Brain pericyte (primary cell): ENCODE measurements at regions not wholly inside any gene's neighbourhood (a gene's known extent, or its start where the extent isn't known, plus 50 kb on each side); places are given as distances from the start of the nearest gene placed in this dataset.

ENCODE experiments used
- DNase-seq: peaks from one replicate; pipeline ENCODE4 v3.0.0-alpha.2; 2012; ENCODE audit warnings: low read depth, low spot score

DNA sequence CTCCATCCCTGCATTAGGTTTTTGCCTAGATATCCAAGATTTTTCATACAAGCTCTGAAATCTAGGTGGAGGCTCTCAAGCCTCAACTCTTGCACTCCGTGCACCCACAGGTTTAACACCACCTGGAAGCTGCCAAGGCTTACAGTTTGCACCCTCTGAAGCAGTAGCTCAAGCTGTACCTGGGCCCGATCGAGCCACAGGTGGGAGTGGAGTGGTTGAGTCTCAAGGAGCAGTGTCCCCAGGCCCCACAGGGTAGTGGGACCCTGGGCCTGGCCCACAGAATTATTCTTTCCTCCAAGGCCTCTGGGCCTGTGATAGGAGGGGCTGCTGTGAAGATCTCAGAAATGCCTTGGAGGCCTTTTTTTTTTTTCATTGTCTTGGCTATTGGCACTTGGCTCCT, 973.5 kb upstream of the MAP3K7 start:
- no peak for DNase-seq

DNA sequence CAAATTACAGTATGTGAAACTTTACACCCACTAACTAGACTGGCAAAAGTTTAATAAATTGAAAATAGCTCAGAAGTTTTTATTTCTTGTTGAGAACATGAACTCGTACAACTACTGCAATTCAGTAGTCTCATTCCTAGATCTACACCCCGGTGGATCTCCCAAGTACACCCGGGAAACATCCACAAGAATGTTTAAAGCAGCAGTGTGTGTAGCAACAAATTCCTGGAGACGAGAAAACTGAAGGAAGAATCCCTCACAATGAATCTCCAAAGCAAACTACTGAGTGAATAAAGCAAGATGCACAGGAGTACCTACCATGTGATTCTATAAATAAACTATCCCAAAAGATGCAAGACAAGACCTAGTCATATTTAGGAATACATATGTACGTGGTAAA, 954.0 kb upstream of the MAP3K7 start:
- DNase-seq: no peak

DNA sequence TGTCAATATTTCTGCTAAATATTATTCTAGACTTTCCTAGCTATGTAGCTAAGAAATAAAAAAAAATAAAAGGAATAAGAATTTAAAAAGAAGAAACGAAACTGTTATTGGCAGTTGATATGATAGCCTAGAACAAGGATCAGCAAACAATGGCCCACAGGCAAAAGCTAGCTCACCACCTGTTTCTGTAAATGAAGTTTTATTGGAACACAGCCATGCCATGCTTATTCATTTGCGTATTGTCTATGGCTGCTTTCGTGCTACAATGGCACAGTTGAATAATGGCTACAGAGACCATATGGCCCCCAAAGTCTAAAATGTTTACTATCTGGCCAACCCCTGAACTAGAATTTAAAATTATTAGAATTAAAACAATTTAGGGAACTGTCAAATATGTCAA, 952.6 kb upstream of the MAP3K7 start:
- DNase-seq: no peak

DNA sequence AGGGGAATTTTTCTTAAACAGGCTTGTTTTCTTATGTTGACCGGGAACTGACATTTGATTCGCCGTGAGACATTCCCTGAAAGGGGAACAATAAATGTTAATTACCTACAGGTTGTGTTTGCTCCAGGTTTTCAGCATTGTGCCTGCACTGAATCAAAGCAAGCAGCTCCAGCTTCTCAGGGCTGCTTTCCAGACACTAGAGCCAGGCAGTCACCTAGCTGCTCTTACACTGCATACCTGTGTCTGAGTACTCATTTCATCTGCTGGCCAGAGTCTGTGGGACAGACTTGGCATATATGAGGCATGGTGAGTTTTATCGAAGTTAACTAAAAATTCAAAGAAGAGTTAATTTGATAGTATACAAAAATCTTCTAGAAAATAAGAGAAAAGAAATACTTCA, 951.8 kb upstream of the MAP3K7 start:
- no peak for DNase-seq

DNA sequence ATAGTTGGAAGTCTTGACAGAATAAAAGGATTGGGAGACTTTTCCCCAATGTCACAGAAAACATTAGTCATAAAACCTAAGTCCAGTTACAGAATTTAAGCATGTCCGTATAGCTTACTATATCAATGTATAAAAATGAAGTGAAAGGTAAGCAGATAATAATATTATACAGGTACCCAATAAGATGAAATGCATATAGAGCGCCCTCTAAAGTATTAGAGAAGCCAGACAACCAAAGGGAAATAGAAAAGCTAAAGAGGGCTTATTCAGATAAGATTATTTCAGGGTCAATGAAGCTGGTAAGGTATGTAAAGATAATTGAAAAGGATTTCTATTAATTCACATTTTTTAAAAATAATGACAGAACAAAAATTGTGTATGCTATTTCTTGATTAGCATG, 947.7 kb upstream of the MAP3K7 start:
- DNase-seq: no peak

DNA sequence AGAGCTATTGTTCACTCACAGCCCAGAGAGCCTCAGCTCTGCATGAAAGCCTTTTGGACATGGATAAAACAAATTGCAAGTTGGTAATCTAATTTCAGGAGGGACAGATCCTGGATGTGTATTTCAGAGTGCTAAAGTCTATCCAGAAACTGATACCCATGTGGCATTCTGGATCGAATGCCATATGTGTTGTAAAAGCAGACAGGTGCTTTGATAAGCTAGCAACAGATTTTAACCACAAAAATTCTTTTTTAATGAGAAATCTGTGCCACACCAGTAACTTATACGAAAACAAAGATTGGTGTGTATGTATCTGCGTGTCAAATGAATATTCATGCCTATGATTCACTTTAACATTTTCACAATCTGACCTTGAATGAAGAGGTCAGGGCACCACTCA, 936.6 kb upstream of the MAP3K7 start:
- no peak for DNase-seq

DNA sequence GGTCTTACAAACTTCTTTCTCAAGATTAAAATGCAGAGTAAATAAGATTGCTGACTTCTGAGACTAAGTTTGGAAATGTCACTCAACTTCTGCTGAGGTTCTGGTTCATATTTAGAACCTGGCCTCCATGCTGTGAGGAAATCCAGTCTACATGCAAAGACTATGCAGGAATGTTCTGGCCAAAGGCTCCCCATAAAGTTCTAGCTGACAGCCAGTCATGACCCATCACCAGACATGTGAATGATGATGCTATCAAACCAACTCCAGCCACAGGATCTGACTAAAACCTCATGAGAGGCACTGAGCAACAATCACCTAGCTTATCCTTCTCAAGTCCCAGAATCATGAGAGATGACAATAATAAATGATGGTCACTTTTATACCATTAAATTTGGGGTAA, 935.1 kb upstream of the MAP3K7 start:
- no peak for DNase-seq

DNA sequence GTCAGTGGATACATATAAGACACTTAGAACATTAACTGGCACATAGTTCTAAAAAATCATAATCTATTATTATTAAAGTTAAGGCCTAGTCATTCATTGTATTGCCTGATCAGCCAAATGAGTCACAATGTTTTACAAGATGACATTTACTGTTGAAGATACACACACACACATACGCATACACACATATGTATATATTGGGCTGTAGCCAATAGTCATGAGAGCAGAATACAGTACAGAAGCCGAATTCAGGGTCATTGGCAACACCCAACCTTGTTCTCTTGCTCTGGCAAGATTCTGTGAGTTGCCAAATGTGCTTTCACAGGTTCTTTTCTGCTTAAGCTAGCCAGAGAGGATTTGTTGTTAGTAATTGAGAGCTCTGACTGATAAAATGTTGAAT, 922.8 kb upstream of the MAP3K7 start:
- DNase-seq: peak; percentile 30

DNA sequence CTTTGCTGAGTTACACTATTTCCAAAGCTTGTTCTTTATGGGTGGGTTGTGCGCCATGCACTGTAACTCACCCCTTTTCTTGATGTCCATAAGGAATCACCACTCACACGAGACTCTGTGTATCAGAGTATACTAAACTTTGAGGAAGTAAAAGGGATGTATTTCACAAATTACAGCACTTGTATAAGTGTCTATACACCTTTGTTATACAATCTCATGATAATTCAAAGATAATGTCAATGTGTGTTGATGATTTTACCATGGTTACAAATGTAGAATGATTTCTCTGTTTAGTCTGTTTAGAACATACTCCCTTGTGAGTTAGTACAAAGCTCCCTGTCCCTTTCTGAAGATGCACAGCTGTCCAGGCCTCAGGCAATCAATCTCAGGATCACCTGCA, 922.2 kb upstream of the MAP3K7 start:
- no peak for DNase-seq

DNA sequence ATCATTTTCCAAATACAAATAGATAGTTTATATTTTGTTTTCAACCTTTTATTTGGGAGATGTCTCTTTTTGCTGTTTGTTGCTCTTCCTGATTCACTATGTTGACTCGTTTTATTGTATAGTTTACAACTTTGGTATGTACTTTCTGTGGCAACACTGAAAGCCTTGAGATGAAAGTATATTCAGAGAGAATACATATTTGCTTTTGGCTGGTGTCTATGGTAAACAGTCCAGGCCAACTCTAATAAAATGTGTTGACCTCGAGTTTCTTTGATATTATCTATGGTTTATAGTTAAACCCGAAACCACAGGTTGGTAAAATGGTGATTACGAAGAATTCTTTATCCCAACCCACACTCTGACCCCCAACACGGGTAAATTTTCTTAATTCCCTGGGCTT, 919.6 kb upstream of the MAP3K7 start:
- no peak for DNase-seq

DNA sequence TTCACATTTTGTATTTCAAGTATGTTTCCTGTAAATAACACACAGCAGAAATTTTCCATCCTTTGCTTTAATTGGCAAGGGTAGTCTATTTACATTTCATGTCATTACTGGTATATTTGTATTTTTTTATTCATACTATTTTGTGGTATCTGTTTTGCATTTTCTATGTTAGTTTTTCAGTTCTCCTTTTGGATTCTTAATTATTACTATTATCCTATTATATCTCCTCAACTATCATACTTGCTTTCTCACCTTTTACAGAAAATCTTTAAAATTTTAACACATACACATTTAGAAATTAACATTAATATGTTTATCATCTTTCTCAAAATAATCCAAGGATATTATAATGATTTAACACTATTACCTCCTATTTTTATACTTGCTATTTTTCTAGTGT, 918.3 kb upstream of the MAP3K7 start:
- no peak for DNase-seq

DNA sequence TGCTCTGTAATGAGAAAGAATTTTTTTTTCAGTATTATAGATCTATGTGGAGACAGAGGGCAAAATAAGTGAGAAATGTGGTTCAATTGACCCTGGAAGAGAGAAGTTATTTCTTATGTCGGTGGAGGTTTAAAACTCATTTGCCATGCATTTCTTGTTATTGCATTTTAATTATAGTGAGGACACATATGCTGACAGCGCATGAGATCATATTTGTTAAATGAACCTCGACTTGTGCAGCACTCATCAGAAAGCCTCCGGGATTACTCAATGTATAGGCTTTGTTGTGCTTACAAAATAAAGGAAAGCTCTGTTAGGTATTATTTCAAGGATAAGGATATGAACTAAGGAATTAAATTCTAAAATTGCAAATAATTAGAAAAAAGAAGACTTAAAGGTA, 915.1 kb upstream of the MAP3K7 start:
- no peak for DNase-seq

DNA sequence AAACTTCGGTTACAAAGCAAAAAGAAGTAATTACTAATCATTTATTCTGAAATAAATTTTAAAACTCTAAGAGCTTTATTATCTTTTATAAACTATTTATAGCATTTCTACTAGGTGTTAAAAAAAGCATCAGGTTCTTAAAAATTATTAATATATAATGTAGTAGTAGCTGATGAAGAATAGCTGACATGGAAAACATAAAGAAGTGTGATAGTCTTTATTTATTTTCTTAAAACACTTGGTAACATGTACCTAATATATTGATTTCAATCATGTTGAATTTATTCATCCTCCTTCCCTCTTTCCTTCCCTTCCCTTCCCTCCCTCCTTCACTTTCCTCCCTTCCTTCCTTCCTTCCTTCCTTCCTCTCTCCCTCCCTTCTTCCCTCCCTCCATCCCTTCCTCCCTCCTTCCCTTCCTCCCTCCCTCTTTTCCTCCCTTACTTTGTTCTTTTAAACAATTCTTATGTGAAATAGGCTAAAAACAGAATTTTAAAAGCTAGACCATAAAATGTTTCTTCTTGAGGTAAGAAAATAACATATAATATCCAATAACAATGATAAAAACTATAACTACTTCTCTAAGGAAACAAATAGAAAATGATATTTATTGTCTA, 913.9 kb upstream of the MAP3K7 start:
- no peak for DNase-seq

DNA sequence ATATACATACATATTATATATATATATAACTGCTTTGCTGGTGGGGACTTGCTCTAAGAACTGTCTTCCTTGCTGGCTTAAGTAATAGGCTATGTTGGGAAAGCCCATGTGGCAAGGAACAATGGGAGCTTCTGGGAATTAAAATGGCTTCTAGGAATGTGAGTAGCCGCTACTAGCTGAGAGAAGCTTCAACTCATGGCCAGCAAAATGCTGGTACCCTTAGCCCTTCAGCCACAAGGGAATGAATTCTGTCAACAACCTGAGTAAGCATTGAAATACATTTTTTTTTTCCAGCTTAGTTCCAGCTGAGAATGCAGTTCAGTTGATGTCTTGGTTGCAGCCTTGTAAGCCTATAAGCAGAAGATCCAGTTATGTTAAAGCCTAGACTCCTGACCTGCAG, 911.7 kb upstream of the MAP3K7 start:
- DNase-seq: no peak

DNA sequence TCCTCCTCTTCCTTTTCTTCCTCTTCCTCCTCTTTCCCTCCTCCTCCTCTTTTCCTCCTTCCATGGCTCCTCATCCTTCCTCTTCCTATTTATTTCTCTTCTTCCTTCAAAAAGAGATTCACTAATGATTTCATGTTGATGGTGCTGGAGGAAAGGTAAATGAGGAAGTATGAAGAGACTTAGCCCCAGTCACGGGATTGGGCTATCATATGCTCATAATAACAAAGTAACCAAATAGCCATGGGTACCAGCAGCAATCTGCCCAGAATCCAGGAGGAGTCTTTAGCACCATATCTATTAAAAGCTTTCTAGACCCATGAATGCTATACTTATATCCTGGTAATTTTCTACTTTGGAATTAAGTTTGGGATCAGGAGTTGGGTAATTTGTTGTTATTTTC, 910.9 kb upstream of the MAP3K7 start:
- no peak for DNase-seq

DNA sequence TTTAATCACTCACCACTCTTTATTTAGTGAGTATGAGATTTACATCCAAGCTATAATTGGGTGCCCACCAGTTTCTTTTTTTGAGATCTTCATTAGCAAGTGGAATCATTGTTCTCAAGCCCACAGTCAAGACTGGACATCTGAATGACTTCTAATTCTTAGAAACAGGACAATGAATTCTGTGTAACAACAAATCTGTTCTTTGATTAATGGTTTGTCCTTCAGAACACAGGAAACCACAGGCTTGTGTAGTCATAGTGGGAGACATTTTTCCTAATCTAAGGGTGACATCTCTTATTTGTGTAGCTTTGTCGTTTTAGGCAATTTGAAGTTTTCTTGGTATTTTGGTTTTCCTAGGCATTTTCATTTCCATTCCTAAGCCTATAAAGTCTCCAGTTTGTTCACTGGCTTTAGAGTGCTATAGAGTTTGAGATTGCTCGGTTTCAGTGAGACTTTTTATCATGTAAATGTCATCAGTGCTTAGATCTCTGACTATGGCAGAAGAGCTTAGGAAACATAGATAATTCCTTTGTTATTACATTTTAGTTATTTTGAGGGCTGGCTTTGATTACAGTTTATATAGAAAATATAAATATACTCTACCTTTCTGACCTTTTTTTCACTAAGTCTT, 903.9 kb upstream of the MAP3K7 start:
- no peak for DNase-seq

DNA sequence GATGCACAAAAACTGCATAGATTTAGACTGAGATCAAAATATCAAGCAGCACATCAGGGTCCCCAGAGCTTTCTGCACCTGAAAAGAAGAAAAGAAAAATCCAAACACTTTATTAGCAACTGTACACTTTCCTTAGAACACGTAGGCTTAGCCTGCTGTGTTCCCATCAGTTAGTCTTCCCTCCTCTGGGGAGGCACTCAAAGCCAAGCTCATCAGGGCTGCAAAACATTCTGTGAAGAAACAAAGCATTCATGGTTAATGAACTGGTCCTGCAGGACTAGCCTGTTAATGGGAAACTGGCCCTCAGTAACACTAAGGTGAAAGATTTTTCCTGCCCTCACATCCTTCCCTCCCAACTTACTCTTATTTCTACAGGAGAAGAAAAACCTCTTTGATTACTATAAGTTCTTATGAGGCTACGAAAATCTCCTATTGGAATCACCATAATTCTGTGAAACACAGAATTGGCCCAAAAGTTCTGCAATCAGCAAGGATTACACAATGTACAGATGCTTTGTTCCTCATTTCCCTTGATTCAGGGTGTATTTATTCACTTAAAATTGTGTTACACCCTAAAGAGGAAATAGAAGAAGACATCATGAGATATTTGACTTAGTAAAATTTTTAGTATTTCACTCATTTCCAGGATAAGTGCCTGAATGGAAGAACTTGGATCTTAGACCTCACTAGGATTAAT, 901.0 kb upstream of the MAP3K7 start:
- no peak for DNase-seq

DNA sequence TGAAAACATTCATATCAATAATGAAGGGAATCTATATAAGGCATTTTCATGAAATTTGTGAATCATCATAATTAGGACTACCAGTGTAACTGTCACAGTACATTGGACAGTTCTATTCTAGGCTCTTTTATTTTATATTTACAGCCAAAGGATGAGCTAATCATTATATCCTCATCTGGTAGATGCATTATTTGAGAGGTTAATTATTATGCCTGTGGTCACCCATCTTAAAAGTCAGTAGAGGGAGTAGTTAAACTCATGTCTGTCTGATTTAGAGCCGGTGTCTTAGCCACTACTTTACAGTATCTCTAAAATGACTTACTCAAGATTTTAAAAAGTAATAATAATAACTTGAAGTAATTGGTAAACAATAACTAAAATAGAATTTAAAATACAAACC, 899.3 kb upstream of the MAP3K7 start:
- no peak for DNase-seq

DNA sequence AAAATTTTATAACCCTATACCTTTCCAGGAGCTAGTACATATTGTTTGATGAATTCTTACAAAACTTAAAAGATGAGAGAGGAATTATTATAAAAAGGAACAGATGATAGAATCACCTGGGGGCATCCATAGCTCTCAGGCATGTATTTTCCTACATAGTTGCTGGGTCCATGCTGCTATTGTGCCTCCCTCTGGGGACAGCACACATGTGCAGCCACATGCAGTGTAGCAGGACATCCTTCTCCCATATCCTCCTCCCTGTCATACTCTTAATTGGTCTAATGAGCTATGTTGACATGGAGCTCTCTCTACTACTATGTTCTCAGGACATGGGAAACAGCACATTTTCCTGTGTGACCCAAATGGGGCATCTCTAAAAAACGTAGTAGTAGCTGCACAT, 898.2 kb upstream of the MAP3K7 start:
- DNase-seq: no peak

DNA sequence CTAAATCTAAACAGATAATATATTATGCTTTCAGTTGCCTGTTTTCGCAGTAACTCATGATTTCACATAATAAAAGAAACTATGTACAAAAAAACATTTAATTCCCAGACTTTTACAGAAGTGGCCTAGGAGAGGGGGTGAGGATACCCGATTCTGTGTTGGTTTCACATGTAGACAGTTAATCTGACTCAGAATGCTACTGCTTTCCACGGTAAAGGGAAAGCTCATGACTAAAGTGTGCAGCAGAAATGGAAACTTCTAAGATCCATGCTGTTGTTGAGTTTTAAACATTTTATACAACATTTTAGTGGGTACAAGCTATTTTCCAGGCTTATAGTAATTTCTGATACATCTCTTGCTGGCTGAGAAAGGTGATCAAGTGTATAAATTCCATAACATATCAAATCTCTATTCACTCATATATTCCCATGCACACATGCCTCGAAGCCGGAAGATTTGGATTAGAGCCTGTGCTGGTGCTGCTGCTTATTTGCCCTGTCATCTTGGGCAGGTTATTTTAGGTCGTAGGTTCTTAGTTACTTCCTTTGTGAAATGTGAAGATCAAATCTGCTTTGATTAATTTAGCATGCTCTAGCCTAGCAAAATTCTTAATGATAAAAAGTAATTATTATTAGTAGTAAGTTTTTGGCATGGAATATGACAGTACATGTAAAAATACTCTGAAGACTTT, 896.7 kb upstream of the MAP3K7 start:
- no peak for DNase-seq

DNA sequence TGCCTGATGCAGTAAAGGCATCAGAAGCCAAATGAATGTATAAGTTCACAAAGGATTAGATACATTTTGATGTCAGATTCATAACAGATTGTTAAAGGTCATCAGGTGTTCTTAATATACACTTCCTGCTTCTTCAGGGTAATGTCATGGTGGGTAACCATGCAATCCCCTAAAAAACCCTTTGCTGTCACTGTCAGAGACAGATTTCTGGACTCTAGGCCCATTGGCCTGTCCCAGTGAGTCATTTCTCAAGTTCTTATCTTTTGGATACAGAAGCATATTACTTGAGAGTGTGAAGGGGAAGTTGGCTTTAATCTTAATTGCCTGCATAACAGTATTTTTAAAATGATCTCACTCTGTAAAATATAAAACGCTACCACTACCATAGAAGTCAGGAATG, 895.6 kb upstream of the MAP3K7 start:
- no peak for DNase-seq

DNA sequence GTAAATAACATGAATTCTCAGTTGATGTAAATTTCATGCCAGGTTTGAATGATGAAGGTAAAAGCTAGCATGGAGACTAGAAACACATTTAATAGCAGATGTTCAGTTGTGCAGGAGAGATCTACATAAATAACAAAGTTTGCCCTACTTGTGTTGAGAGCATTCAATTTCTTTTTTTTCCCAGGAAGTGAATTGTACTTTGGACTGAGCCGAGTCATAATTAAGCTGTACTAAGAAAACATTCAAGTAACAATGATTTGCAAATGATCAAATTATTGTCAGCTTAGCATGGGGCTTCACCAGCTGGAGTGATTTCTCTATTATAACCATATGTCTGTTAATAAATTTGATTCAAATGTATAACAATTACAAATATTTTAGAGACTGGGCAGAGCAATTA, 893.5 kb upstream of the MAP3K7 start:
- DNase-seq: no peak

DNA sequence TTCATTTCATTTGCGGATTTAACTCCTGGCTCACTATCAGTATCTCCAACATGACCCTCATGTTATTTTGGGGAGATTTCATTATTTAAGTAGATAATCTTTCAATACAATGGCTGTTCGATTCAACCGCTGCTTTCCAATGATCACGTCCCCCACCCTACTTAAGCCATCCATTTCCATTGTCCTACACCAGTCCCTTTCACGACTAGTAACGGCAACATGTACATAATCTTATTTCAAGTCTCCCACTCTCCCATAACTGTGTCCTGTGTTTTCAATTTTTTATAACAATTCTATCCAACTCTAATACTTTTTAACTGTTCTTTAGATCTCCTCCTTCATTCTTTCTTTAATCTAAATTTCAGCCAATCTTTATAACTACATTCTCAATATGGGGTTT, 890.8 kb upstream of the MAP3K7 start:
- no peak for DNase-seq
